ENCODE measurements at regions not wholly inside any gene's neighbourhood (a gene's known extent, or its start where the extent isn't known, plus 50 kb on each side); places are given as distances from the start of the nearest gene placed in this dataset.

DNA sequence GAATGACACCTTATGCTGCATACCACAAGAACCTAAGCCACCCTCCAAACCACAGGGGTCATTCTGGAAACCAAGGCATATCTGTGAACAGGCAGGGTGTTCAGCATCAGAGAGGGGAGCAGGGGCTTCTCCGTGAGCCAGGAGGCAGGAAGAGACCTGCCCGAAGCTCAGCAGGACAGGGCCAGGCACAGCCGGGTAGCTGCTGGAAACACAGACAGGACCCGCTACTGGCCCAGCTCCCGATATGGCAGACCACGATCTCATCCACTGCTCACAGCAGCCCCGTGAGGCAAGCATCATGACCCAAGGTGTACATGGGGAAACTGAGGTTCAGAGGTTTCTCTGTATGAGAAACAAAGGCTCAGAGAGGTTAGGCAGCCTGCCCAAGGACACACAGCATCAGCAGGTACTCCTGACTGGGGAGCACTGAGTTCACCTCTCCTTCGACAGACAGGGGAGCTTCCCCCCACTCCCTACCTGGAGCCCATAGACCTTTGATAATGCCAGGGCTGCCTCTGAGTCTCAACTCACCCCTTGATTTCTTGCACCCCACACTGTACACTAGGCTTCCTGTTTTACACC lies 317.7 kb downstream of the MATN1 start:
- TF ChIP-seq RAD21 (IDR thresholded peaks at IDR 0.05) (no peak), FOXA1 (IDR thresholded peaks at IDR 0.05) (no peak), HNF4G (IDR thresholded peaks at IDR 0.05) (no peak), YY1 (IDR thresholded peaks at IDR 0.05) (no peak), GABPA (IDR thresholded peaks at IDR 0.05 in 1 of 2, conservative IDR thresholded peaks at IDR 0.05 in 1 of 2) (no peak), EGR1 (IDR thresholded peaks at IDR 0.05; ENCODE audit: low read depth in 2 of 2) (no peak), SP1 (IDR thresholded peaks at IDR 0.05) (no peak), JUND (IDR thresholded peaks at IDR 0.05) (no peak), RXRA (IDR thresholded peaks at IDR 0.05) (no peak)
- TF ChIP-seq, protein P1, sequence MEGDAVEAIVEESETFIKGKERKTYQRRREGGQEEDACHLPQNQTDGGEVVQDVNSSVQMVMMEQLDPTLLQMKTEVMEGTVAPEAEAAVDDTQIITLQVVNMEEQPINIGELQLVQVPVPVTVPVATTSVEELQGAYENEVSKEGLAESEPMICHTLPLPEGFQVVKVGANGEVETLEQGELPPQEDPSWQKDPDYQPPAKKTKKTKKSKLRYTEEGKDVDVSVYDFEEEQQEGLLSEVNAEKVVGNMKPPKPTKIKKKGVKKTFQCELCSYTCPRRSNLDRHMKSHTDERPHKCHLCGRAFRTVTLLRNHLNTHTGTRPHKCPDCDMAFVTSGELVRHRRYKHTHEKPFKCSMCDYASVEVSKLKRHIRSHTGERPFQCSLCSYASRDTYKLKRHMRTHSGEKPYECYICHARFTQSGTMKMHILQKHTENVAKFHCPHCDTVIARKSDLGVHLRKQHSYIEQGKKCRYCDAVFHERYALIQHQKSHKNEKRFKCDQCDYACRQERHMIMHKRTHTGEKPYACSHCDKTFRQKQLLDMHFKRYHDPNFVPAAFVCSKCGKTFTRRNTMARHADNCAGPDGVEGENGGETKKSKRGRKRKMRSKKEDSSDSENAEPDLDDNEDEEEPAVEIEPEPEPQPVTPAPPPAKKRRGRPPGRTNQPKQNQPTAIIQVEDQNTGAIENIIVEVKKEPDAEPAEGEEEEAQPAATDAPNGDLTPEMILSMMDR (IDR thresholded peaks at IDR 0.05; ENCODE audit: low read depth, low read length, missing input control) = no peak
- TF ChIP-seq, protein P2, sequence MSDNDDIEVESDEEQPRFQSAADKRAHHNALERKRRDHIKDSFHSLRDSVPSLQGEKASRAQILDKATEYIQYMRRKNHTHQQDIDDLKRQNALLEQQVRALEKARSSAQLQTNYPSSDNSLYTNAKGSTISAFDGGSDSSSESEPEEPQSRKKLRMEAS (IDR thresholded peaks at IDR 0.05) = no peak
- TF ChIP-seq, protein P3, sequence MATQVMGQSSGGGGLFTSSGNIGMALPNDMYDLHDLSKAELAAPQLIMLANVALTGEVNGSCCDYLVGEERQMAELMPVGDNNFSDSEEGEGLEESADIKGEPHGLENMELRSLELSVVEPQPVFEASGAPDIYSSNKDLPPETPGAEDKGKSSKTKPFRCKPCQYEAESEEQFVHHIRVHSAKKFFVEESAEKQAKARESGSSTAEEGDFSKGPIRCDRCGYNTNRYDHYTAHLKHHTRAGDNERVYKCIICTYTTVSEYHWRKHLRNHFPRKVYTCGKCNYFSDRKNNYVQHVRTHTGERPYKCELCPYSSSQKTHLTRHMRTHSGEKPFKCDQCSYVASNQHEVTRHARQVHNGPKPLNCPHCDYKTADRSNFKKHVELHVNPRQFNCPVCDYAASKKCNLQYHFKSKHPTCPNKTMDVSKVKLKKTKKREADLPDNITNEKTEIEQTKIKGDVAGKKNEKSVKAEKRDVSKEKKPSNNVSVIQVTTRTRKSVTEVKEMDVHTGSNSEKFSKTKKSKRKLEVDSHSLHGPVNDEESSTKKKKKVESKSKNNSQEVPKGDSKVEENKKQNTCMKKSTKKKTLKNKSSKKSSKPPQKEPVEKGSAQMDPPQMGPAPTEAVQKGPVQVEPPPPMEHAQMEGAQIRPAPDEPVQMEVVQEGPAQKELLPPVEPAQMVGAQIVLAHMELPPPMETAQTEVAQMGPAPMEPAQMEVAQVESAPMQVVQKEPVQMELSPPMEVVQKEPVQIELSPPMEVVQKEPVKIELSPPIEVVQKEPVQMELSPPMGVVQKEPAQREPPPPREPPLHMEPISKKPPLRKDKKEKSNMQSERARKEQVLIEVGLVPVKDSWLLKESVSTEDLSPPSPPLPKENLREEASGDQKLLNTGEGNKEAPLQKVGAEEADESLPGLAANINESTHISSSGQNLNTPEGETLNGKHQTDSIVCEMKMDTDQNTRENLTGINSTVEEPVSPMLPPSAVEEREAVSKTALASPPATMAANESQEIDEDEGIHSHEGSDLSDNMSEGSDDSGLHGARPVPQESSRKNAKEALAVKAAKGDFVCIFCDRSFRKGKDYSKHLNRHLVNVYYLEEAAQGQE (IDR thresholded peaks at IDR 0.05) = no peak
- TF ChIP-seq, protein P4, sequence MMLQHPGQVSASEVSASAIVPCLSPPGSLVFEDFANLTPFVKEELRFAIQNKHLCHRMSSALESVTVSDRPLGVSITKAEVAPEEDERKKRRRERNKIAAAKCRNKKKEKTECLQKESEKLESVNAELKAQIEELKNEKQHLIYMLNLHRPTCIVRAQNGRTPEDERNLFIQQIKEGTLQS (IDR thresholded peaks at IDR 0.05) = no peak
- TF ChIP-seq, protein P5, sequence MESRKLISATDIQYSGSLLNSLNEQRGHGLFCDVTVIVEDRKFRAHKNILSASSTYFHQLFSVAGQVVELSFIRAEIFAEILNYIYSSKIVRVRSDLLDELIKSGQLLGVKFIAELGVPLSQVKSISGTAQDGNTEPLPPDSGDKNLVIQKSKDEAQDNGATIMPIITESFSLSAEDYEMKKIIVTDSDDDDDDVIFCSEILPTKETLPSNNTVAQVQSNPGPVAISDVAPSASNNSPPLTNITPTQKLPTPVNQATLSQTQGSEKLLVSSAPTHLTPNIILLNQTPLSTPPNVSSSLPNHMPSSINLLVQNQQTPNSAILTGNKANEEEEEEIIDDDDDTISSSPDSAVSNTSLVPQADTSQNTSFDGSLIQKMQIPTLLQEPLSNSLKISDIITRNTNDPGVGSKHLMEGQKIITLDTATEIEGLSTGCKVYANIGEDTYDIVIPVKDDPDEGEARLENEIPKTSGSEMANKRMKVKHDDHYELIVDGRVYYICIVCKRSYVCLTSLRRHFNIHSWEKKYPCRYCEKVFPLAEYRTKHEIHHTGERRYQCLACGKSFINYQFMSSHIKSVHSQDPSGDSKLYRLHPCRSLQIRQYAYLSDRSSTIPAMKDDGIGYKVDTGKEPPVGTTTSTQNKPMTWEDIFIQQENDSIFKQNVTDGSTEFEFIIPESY (IDR thresholded peaks at IDR 0.05) = no peak
